Adrenal gland (tissue), 5 donors: ENCODE measurements at regions not wholly inside any gene's neighbourhood (a gene's known extent, or its start where the extent isn't known, plus 50 kb on each side); places are given as distances from the start of the nearest gene placed in this dataset.

Experiments
- POLR2A ChIP-seq, 2 donors: fragments of 450-650 bp; IDR thresholded peaks; one replicate each; pipeline ENCODE4 v1.6.1; 2017; ENCODE audit warnings: antibody characterized with exemption in 2 of 2, mild to moderate bottlenecking in 2 of 2, moderate library complexity in 1 of 2
- TF ChIP-seq, protein P1 (sequence below), 6 experiments: fragments of 450-650 bp in 4 of 6; fragments of 200-600 bp in 2 of 6; sonication (generic) in 1 of 6; IDR thresholded peaks; 1 replicate in 5 of 6; 2 replicates in 1 of 6; pipeline versions ENCODE4 v1.5.1 to v1.8.0; 2016 to 2021; ENCODE audit warnings: antibody characterized with exemption in 6 of 6, mild to moderate bottlenecking in 2 of 6, moderate library complexity in 1 of 6
- donor health status: DM: no; HTN: no; CAD: no.

DNA sequence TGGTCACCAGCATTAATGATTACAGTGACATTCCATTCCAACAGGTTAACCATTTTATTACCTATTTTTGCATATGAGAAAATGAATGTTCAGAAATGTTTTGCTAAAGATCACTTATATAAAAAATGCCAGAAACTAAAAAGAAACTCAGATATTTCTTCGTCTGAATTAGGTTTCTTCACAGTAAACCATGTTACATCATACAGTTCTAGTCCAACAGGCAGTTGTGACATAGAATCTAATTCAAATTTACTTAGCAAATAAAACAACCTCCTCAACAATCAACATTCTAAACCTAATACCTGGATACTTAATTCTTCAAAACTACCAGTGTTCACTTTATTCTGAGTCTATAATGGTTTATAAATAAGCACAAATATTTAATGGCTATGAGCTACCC, 416.3 kb upstream of the LRRTM4 start:
- TF ChIP-seq, protein P1, sequence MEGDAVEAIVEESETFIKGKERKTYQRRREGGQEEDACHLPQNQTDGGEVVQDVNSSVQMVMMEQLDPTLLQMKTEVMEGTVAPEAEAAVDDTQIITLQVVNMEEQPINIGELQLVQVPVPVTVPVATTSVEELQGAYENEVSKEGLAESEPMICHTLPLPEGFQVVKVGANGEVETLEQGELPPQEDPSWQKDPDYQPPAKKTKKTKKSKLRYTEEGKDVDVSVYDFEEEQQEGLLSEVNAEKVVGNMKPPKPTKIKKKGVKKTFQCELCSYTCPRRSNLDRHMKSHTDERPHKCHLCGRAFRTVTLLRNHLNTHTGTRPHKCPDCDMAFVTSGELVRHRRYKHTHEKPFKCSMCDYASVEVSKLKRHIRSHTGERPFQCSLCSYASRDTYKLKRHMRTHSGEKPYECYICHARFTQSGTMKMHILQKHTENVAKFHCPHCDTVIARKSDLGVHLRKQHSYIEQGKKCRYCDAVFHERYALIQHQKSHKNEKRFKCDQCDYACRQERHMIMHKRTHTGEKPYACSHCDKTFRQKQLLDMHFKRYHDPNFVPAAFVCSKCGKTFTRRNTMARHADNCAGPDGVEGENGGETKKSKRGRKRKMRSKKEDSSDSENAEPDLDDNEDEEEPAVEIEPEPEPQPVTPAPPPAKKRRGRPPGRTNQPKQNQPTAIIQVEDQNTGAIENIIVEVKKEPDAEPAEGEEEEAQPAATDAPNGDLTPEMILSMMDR (IDR thresholded peaks at IDR 0.05) = no peak
- TF ChIP-seq POLR2A (IDR thresholded peaks at IDR 0.05) = no peak
